ENCODE measurements at regions not wholly inside any gene's neighbourhood (a gene's known extent, or its start where the extent isn't known, plus 50 kb on each side); places are given as distances from the start of the nearest gene placed in this dataset.
A peak's percentile ranks its signal among the peaks of the same experiment; 100 is the strongest.
"Not testable (repeated sequence)": the region's sequence is repeated elsewhere in the genome, so short reads cannot be mapped to it uniquely, and the experiment has no call there.

DNA sequence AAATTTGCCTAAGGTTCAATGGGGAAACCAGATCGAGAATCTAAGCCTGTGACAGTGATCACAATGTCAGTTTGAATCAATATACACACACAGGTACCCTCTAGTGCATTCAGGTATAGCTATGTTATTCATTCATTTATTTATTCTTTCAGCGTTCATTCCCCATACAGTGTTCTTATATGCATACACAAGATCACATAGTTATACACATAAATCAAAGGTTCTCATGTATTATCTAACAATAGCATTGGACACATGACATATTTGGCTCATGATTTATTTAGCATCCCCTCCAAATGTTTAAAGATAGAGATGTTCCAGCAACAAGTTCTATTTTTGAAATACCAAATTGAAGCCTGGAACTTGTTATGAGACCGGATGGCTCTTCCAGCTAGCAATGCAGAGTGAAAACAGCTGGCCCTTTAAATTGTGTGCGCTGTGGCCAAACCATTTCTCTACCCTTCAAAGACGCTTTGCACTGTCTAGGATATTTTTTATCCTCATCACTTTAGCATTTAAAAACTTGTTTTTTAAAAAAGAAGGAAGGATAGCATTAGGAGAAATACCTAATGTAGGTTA lies 131.0 kb downstream of the ATXN3L start (continued):
- TF ChIP-seq ZFHX2 (tag by site-specific recombination; conservative IDR thresholded peaks at IDR 0.05) (no peak), ZNF514 (tag by site-specific recombination; IDR thresholded peaks at IDR 0.05) (no peak), ZNF202 (tag by site-specific recombination; IDR thresholded peaks at IDR 0.05; ENCODE audit: borderline replicate concordance) (no peak), ZIC2 (tag by site-specific recombination; IDR thresholded peaks at IDR 0.05) (no peak), BCL11A (tag by site-specific recombination; IDR thresholded peaks at IDR 0.05; ENCODE audit: low read depth) (no peak), ZNF530 (tag by site-specific recombination; IDR thresholded peaks at IDR 0.05; ENCODE audit: low read depth) (no peak), ZBTB17 (tag by site-specific recombination; IDR thresholded peaks at IDR 0.05) (no peak)
- TF ChIP-seq, protein P1, sequence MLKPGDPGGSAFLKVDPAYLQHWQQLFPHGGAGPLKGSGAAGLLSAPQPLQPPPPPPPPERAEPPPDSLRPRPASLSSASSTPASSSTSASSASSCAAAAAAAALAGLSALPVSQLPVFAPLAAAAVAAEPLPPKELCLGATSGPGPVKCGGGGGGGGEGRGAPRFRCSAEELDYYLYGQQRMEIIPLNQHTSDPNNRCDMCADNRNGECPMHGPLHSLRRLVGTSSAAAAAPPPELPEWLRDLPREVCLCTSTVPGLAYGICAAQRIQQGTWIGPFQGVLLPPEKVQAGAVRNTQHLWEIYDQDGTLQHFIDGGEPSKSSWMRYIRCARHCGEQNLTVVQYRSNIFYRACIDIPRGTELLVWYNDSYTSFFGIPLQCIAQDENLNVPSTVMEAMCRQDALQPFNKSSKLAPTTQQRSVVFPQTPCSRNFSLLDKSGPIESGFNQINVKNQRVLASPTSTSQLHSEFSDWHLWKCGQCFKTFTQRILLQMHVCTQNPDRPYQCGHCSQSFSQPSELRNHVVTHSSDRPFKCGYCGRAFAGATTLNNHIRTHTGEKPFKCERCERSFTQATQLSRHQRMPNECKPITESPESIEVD (tag by site-specific recombination; IDR thresholded peaks at IDR 0.05): no peak
- TF ChIP-seq, protein P2, sequence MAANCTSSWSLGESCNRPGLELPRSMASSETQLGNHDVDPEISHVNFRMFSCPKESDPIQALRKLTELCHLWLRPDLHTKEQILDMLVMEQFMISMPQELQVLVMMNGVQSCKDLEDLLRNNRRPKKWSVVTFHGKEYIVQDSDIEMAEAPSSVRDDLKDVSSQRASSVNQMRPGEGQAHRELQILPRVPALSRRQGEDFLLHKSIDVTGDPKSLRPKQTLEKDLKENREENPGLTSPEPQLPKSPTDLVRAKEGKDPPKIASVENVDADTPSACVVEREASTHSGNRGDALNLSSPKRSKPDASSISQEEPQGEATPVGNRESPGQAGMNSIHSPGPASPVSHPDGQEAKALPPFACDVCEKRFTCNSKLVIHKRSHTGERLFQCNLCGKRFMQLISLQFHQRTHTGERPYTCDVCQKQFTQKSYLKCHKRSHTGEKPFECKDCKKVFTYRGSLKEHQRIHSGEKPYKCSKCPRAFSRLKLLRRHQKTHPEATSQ (tag by site-specific recombination; IDR thresholded peaks at IDR 0.05): no peak
- TF ChIP-seq, protein P3, sequence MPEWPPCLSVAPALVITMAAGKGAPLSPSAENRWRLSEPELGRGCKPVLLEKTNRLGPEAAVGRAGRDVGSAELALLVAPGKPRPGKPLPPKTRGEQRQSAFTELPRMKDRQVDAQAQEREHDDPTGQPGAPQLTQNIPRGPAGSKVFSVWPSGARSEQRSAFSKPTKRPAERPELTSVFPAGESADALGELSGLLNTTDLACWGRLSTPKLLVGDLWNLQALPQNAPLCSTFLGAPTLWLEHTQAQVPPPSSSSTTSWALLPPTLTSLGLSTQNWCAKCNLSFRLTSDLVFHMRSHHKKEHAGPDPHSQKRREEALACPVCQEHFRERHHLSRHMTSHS (tag by site-specific recombination; IDR thresholded peaks at IDR 0.05): no peak

DNA sequence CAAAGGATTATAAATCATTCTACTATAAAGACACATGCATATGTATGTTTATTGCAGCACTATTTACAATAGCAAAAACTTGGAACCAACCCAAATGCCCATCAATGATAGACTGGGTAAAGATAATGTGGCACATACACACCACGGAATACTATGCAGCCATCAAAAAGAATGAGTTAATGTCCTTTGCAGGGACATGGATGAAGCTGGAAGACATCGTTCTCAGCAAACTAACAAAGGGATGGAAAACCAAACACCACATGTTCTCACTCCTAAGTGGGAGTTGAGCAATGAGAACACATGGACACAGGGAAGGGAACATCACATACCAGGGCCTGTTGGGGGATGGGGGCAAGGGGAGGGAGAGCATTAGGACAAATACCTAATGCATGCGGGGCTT lies 133.2 kb downstream of the ATXN3L start:
- CTCF ChIA-PET: interaction anchor here (0.9 to 1.0 kb wide), 2 partner anchors 24 to 373 kb away, joined by 3 to 5 read pairs; no protein-coding TSS in a partner anchor
- POLR2A ChIA-PET; H3K36me3 ChIP-seq (ENCODE audit: control insufficient read depth in 2 of 2, insufficient read depth in 1 of 2, low read length in 2 of 2); H3K9me3 ChIP-seq (ENCODE audit: control insufficient read depth, insufficient read depth, low read depth, low read length); H3K27ac ChIP-seq (ENCODE audit: extremely low read depth, low read depth, low read length); H3K4me3 ChIP-seq (ENCODE audit: low read depth, low read length): not testable (repeated sequence)
- peak; percentile 80 for TF ChIP-seq ZNF146 (tag by site-specific recombination; IDR thresholded peaks at IDR 0.05)
- H3K4me1 ChIP-seq (ENCODE audit: control insufficient read depth, insufficient read depth, low read length): peaks cover 14% of the 10 kb centered on the region; the same call in 1 of the 2 replicates

DNA sequence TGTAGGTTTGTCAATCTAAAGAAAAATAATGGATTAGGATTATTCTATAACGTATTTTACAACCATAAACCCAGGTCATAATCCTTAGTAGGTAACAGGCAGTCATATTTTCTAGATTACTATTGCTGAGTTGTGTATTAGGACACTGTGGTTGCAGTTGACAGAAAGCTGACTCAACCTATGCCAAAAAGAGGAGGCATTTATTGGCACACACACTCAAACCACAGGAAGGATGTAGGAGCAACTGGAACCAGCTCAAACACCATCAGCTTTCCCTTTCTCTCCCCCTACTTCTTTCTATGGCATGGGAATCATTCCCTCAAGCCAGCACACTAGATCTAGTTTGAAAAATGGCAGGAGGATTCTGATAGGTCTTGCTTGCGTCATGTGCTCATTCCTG lies 136.4 kb upstream of the FAM9C start:
- no peaks in the 10 kb centered on the region for H3K36me3 ChIP-seq (ENCODE audit: control insufficient read depth in 2 of 2, insufficient read depth in 1 of 2, low read length in 2 of 2)
- H3K4me1 ChIP-seq (ENCODE audit: control insufficient read depth, insufficient read depth, low read length): no peaks in the 10 kb centered on the region; the same call in 1 of the 2 replicates
- no peak overlapping the region for H3K4me3 ChIP-seq (ENCODE audit: low read depth, low read length)
- POLR2A ChIA-PET: no interaction called here
- CTCF ChIA-PET: interaction anchor here (0.7 to 1.3 kb wide), 2 partner anchors 104 to 234 kb away, joined by 3 to 5 read pairs; no protein-coding TSS in a partner anchor
- peaks cover 3% of the 10 kb centered on the region for H3K9me3 ChIP-seq (ENCODE audit: control insufficient read depth, insufficient read depth, low read depth, low read length)
- H3K27ac ChIP-seq (ENCODE audit: extremely low read depth, low read depth, low read length): no peak overlapping the region
- TF ChIP-seq ZNF600 (tag by site-specific recombination; IDR thresholded peaks at IDR 0.05) (no peak), ZNF394 (tag by site-specific recombination; IDR thresholded peaks at IDR 0.05; ENCODE audit: borderline replicate concordance) (no peak), ZNF133 (tag by site-specific recombination; IDR thresholded peaks at IDR 0.05) (no peak), ZNF792 (tag by site-specific recombination; IDR thresholded peaks at IDR 0.05) (no peak)

DNA sequence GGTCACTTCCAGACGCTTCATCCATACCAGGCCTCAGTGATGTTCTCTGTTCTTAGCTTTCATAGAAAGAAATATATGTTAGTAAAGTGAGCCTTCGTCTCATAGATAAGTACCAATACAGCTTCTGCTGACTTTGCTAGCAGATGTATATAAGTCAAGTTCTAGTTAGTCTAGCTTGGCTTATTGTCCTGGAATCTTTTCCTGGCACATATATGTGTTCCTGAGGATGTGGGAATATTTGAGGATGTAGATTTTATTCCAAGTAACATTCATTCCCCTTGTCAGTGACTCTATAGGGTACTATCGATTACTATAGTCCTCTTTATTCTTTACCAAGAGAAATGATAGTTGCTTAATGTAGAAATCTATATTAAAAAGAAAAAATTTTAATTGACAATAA lies 135.2 kb upstream of the FAM9C start:
- Histone ChIP-seq H3K4me3 (ENCODE audit: low read depth, low read length) (no peak overlapping the region), H3K36me3 (ENCODE audit: control insufficient read depth in 2 of 2, insufficient read depth in 1 of 2, low read length in 2 of 2) (no peaks in the 10 kb centered on the region), H3K4me1 (ENCODE audit: control insufficient read depth, insufficient read depth, low read length) (no peaks in the 10 kb centered on the region; the same call in 1 of the 2 replicates), H3K9me3 (ENCODE audit: control insufficient read depth, insufficient read depth, low read depth, low read length) (peaks cover 3% of the 10 kb centered on the region), H3K27ac (ENCODE audit: extremely low read depth, low read depth, low read length) (no peak overlapping the region)
- POLR2A ChIA-PET: no interaction called here
- CTCF ChIA-PET: interaction anchor here (0.6 to 2.9 kb wide), 2 partner anchors 9 to 233 kb away, joined by 3 to 10 read pairs; no protein-coding TSS in a partner anchor
- TF ChIP-seq ZNF585B (tag by site-specific recombination; IDR thresholded peaks at IDR 0.05) (no peak), YY2 (tag by site-specific recombination; IDR thresholded peaks at IDR 0.05) (no peak), ZNF157 (tag by site-specific recombination; IDR thresholded peaks at IDR 0.05) (no peak)
- TF ChIP-seq, protein P4, sequence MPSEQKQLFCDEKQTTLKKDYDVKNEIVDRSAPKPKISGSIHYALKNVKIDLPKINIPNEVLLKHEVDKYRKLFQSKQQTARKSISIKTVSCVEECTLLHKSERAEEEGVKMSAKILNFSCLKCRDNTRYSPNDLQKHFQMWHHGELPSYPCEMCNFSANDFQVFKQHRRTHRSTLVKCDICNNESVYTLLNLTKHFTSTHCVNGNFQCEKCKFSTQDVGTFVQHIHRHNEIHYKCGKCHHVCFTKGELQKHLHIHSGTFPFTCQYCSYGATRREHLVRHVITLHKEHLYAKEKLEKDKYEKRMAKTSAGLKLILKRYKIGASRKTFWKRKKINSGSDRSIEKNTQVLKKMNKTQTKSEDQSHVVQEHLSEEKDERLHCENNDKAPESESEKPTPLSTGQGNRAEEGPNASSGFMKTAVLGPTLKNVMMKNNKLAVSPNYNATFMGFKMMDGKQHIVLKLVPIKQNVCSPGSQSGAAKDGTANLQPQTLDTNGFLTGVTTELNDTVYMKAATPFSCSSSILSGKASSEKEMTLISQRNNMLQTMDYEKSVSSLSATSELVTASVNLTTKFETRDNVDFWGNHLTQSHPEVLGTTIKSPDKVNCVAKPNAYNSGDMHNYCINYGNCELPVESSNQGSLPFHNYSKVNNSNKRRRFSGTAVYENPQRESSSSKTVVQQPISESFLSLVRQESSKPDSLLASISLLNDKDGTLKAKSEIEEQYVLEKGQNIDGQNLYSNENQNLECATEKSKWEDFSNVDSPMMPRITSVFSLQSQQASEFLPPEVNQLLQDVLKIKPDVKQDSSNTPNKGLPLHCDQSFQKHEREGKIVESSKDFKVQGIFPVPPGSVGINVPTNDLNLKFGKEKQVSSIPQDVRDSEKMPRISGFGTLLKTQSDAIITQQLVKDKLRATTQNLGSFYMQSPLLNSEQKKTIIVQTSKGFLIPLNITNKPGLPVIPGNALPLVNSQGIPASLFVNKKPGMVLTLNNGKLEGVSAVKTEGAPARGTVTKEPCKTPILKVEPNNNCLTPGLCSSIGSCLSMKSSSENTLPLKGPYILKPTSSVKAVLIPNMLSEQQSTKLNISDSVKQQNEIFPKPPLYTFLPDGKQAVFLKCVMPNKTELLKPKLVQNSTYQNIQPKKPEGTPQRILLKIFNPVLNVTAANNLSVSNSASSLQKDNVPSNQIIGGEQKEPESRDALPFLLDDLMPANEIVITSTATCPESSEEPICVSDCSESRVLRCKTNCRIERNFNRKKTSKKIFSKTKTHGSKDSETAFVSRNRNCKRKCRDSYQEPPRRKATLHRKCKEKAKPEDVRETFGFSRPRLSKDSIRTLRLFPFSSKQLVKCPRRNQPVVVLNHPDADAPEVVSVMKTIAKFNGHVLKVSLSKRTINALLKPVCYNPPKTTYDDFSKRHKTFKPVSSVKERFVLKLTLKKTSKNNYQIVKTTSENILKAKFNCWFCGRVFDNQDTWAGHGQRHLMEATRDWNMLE (tag by site-specific recombination; conservative IDR thresholded peaks at IDR 0.05; ENCODE audit: low read depth): no peak
- TF ChIP-seq, protein P5, sequence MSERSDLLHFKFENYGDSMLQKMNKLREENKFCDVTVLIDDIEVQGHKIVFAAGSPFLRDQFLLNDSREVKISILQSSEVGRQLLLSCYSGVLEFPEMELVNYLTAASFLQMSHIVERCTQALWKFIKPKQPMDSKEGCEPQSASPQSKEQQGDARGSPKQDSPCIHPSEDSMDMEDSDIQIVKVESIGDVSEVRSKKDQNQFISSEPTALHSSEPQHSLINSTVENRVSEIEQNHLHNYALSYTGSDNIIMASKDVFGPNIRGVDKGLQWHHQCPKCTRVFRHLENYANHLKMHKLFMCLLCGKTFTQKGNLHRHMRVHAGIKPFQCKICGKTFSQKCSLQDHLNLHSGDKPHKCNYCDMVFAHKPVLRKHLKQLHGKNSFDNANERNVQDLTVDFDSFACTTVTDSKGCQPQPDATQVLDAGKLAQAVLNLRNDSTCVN (tag by site-specific recombination; optimal IDR thresholded peaks at IDR 0.05): no peak
